ENCODE measurements at regions not wholly inside any gene's neighbourhood (a gene's known extent, or its start where the extent isn't known, plus 50 kb on each side); places are given as distances from the start of the nearest gene placed in this dataset.
"Not testable (repeated sequence)": the region's sequence is repeated elsewhere in the genome, so short reads cannot be mapped to it uniquely, and the experiment has no call there.

DNA sequence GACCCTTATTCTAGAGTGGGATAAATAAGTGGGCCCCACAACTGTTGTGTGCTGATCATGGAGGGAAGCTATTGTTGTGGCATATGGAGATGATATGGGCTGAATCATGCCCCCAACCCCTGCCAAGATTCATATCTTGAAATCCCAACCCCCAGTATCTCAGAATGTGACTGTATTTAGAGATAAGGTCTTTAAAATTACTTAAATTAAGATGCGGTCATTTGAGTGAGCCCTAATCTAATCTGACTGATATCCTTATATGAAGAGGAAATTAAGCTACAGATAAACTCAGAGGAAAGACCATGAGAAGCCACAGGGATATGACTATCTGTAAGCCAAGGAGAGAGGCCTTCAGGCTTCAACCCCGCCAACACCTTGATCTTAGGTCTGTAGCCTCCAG is 188.3 kb upstream of the RND3 start:
- no peak for DNase-seq (ENCODE audit: low read depth)
- TF ChIP-seq, protein P1, sequence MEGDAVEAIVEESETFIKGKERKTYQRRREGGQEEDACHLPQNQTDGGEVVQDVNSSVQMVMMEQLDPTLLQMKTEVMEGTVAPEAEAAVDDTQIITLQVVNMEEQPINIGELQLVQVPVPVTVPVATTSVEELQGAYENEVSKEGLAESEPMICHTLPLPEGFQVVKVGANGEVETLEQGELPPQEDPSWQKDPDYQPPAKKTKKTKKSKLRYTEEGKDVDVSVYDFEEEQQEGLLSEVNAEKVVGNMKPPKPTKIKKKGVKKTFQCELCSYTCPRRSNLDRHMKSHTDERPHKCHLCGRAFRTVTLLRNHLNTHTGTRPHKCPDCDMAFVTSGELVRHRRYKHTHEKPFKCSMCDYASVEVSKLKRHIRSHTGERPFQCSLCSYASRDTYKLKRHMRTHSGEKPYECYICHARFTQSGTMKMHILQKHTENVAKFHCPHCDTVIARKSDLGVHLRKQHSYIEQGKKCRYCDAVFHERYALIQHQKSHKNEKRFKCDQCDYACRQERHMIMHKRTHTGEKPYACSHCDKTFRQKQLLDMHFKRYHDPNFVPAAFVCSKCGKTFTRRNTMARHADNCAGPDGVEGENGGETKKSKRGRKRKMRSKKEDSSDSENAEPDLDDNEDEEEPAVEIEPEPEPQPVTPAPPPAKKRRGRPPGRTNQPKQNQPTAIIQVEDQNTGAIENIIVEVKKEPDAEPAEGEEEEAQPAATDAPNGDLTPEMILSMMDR (IDR thresholded peaks at IDR 0.05; ENCODE audit: low read depth, low read length, missing control alignments), result no peak
- H3K4me3 ChIP-seq (ENCODE audit: low read depth, low read length), result no peak overlapping the region

DNA sequence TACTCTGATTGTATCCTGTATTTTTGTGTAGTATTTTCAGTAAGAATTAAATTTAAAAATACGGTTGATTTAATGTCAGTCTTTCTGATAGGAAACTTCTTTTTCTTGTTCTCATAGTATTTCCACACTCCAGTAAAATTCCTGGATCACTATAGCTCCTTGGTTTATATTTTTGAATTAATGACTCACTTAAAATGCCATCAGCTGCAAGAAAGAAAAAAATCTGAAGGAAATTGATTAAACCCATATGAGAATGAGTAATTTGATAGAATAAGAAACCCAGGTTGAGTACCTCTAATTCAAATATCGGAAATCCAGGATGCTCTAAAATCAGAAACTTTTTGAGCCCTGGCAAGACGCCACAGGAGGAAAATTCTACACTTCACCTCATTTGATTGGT is 186.8 kb upstream of the RND3 start:
- no peak overlapping the region for H3K4me3 ChIP-seq (ENCODE audit: low read depth, low read length)
- DNase-seq (ENCODE audit: low read depth), result no peak
- TF ChIP-seq, protein P1 (IDR thresholded peaks at IDR 0.05; ENCODE audit: low read depth, low read length, missing control alignments), result no peak

DNA sequence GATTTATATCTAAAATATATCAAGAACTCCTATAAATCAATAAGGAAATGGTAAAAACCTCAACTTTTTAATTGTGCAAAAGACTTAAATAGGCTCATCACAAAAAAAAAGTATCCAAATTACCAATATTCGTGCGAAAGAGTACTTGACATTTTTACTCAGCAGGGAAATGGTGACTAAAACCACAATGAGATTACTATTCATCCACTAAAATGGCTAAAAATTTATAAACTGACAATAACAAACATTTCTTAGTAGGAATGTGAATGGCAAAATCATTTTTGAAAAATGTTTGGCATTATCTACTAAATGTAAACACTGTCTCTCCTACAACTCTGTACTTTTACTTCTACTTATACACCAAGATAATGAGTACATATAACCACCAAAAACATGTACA is 184.8 kb upstream of the RND3 start:
- no peak for DNase-seq (ENCODE audit: low read depth)
- no peak overlapping the region for H3K4me3 ChIP-seq (ENCODE audit: low read depth, low read length)
- TF ChIP-seq, protein P1 (IDR thresholded peaks at IDR 0.05; ENCODE audit: low read depth, low read length, missing control alignments), result no peak

DNA sequence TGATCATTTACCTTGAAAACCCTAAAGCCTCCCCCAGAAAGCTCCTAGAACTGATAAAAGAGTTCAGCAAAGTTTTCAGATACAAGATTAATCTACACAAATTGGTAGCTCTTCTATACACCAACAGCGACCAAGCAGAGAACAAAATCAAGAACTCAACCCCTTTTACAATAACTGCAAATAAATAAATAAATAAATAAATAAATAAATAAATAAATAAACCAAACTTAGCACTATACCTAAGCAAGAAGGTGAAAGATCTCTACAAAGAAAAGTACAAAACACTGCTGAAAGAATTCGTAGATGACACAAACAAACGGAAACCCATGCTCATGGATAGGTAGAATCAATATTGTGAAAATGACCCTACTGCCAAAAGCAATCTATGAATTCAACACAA is 182.0 kb upstream of the RND3 start:
- TF ChIP-seq, protein P1 (IDR thresholded peaks at IDR 0.05; ENCODE audit: low read depth, low read length, missing control alignments), result no peak
- no peak for DNase-seq (ENCODE audit: low read depth)

DNA sequence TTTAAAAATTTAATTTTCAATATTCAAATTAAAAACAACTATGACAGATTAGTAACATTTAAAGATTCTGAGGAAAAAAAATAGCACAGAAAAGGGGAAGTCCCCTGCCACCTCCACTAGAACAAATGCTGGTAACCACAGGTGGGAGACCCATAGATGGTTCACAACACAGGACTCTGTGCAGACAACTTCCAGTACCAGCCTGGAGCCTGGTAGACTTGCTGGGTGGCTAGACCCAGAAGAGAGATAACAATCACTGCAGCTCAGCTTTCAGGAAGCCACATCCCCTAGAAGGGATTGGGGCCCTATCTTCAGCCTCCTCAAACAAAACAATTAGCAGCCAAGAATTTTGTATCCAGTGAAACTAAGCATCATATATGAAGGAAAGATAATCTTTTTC is 179.6 kb upstream of the RND3 start:
- H3K4me3 ChIP-seq (ENCODE audit: low read depth, low read length); DNase-seq (ENCODE audit: low read depth): not testable (repeated sequence)

More for the DNA sequence above, 182.0 kb upstream of the RND3 start:
- no peak overlapping the region for H3K4me3 ChIP-seq (ENCODE audit: low read depth, low read length)

DNA sequence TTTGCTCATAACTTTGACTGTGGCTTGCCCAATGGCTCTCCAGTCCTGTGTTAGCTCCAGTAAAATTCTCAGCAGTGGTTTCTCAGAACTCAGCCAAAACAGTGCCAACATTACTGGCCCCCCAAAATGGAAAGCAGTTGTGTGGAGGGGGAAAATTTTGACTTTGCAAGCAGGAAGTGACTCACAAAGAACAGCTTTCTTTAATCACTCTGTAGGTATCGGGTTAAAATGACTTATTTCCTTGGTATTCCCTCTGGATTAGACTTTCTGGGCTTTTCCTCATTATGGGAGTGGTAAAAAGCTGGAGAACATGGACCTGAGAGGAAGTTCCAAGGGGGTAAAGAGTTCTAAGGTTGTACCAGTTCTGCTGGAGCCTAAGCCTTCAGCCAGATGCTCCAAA is 175.7 kb upstream of the RND3 start:
- no peak for DNase-seq (ENCODE audit: low read depth)
- TF ChIP-seq, protein P1 (IDR thresholded peaks at IDR 0.05; ENCODE audit: low read depth, low read length, missing control alignments), result no peak
- no peak overlapping the region for H3K4me3 ChIP-seq (ENCODE audit: low read depth, low read length)

DNA sequence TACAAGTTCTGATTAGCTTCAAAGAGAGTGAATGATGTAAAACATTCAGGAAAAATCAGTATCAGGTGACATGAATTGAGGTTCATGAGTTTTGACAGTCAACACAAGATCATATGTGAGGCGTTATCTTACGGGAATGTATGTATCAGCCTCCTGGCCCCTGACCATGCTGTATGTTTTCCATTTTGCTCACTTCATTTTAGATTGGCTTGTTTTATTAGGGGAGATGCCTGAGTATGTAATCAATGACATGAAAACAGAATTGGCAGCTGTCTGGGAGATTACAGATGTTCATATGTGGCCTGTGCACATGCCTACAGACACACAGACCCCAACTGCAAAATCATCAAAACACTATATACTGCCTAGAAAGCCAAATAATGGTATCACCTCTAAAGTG is 168.5 kb upstream of the RND3 start:
- TF ChIP-seq, protein P1 (IDR thresholded peaks at IDR 0.05; ENCODE audit: low read depth, low read length, missing control alignments), result no peak
- no peak for DNase-seq (ENCODE audit: low read depth)
- H3K4me3 ChIP-seq (ENCODE audit: low read depth, low read length), result no peak overlapping the region

DNA sequence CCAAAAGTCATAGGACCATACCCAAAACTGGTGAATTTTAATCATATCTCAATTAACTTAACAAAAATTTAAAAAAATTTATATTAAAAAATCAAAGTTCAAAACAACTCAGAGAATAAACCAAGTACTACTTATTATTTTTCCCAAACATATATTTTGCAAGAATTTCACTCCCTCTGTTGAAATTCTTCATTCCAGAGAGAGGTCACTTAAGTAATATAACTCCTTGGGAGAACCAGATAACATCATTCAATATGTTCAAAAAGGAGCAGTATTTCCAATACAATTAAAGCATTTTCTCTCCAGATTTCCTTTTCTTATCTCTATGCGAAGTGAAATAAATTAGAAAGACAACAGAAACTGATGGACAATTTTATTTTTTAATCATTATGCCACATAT is 165.9 kb upstream of the RND3 start:
- DNase-seq (ENCODE audit: low read depth), result no peak
- TF ChIP-seq, protein P1 (IDR thresholded peaks at IDR 0.05; ENCODE audit: low read depth, low read length, missing control alignments), result no peak
- H3K4me3 ChIP-seq (ENCODE audit: low read depth, low read length), result no peak overlapping the region

All from GM12864 (cell line).